Duodenal mucosa (tissue), 2 donors: ENCODE measurements at regions not wholly inside any gene's neighbourhood (a gene's known extent, or its start where the extent isn't known, plus 50 kb on each side); places are given as distances from the start of the nearest gene placed in this dataset.

ENCODE experiments used
- H3K27ac ChIP-seq: one replicate; pipeline ENCODE4 v1.7.0; 2013; ENCODE audit warnings: low read depth, low read length
- H3K27me3 ChIP-seq, 2 donors: one replicate each; pipeline ENCODE4 v1.7.0; 2013; ENCODE audit warnings: low read length in 2 of 2, control low read depth in 1 of 2; ENCODE audit not compliant: insufficient read depth in 2 of 2, control insufficient read depth in 1 of 2
- H3K36me3 ChIP-seq, 2 donors: one replicate each; pipeline ENCODE4 v1.7.0; 2013; ENCODE audit warnings: low read length in 2 of 2, control low read depth in 1 of 2; ENCODE audit not compliant: insufficient read depth in 2 of 2, control insufficient read depth in 1 of 2
- H3K4me1 ChIP-seq, 2 donors: one replicate each; pipeline ENCODE4 v1.7.0; 2013; ENCODE audit warnings: low read length in 2 of 2, control low read depth in 1 of 2; ENCODE audit not compliant: insufficient read depth in 2 of 2, control insufficient read depth in 1 of 2
- H3K4me3 ChIP-seq, 2 donors: one replicate each; pipeline ENCODE4 v1.7.0; 2013; ENCODE audit warnings: low read length in 2 of 2, low read depth in 1 of 2
- H3K9ac ChIP-seq, 2 donors: one replicate each; pipeline ENCODE4 v1.7.0; 2013; ENCODE audit warnings: low read length in 2 of 2, low read depth in 1 of 2
- H3K9me3 ChIP-seq, 2 donors: one replicate each; pipeline ENCODE4 v1.7.0; 2013; ENCODE audit warnings: low read length in 2 of 2, control low read depth in 1 of 2; ENCODE audit not compliant: control insufficient read depth in 1 of 2

GRCh38 chr1:57882934-57883641 is 459.2 kb upstream of the DAB1 start:
- H3K9ac ChIP-seq = no peak overlapping the region
- no peak overlapping the region for H3K4me3 ChIP-seq
- no peaks in the 10 kb centered on the region for H3K27me3 ChIP-seq
- H3K9me3 ChIP-seq = no peaks in the 10 kb centered on the region
- no peaks in the 10 kb centered on the region for H3K36me3 ChIP-seq
- no peak overlapping the region for H3K27ac ChIP-seq
- H3K4me1 ChIP-seq = no peaks in the 10 kb centered on the region

- no peaks in the 10 kb centered on the region for H3K36me3 ChIP-seq
- H3K27me3 ChIP-seq = no peaks in the 10 kb centered on the region
- H3K4me3 ChIP-seq = no peak overlapping the region
- H3K4me1 ChIP-seq = no peaks in the 10 kb centered on the region
- no peak overlapping the region for H3K27ac ChIP-seq
- no peak overlapping the region for H3K9ac ChIP-seq
- H3K9me3 ChIP-seq = no peaks in the 10 kb centered on the region
Measured at GRCh38 chr1:57882072-57882471, 458.2 kb upstream of the DAB1 start.

DNA sequence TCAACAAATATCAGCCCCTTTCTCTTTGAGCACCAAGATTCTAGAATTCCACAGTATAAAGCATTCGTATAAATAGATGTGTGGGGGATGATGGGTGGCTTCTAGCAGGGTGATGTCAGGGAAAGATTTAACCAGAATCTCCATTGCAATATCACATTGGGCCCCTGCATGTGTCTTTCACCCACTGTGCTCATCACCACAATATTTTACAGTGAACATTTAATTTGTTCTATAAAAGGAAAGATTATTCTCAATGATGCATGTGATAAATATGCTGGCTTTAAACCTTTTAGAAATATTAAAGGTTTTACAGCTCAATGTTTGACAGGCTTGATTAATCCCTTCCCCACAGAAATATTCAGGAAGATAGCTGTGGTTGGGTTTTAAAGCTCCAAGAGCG is 457.8 kb upstream of the DAB1 start:
- Histone ChIP-seq H3K4me1 (no peaks in the 10 kb centered on the region), H3K4me3 (no peak overlapping the region), H3K27me3 (no peaks in the 10 kb centered on the region), H3K9ac (no peak overlapping the region), H3K9me3 (no peaks in the 10 kb centered on the region), H3K27ac (no peak overlapping the region), H3K36me3 (no peaks in the 10 kb centered on the region)

DNA sequence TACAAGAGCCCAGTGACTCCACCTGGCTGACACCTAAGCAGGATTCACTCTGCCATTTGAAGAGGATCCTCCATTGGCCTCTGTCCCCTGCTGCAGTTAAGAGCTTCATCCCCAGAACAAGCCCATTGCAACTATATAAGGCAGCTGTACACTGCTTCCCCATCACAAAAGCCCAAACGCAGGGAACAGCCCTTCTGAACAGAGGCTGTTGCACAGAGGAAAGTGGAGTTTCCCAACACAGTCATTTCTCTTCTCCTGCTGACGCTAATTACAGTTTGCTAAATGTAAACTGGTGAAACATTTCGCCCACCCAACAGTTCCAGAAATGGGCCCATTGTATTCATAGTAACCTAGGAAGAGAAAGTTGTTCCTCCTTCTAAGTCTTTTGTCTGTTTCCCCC is 455.8 kb upstream of the DAB1 start:
- Histone ChIP-seq H3K4me3 (no peak overlapping the region), H3K9ac (no peak overlapping the region), H3K9me3 (no peaks in the 10 kb centered on the region), H3K36me3 (no peaks in the 10 kb centered on the region), H3K4me1 (no peaks in the 10 kb centered on the region), H3K27ac (no peak overlapping the region), H3K27me3 (no peaks in the 10 kb centered on the region)

DNA sequence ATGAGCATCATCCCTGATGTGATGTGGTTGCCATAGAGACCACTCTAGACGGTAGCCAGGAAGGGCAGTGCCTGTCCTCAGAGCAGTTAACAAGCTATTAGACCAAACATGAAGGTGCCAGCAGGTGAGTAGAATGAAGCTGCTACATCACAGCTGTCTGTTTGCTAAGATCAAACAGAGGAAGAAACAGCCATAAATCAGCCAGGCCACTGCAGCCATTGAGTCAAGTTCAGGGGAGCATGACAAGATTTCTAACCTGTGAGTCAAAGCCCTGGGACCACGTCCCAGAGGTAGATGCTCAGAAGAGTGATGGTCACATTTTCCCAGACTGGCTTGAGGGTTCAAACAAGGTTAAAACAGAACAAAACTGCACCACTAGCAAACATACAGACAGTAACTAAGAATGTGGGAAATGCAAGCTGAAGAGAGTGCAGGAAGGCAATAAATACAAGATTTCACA is 450.6 kb upstream of the DAB1 start:
- Histone ChIP-seq H3K4me3 (no peak overlapping the region), H3K36me3 (no peaks in the 10 kb centered on the region), H3K9me3 (no peaks in the 10 kb centered on the region), H3K27ac (no peak overlapping the region), H3K27me3 (no peaks in the 10 kb centered on the region), H3K9ac (no peak overlapping the region), H3K4me1 (no peaks in the 10 kb centered on the region)

GRCh38 chr1:57872913-57873312 is 449.1 kb upstream of the DAB1 start:
- peaks cover 0 to 5% of the 10 kb centered on the region in 2 donors for H3K4me1 ChIP-seq
- H3K27me3 ChIP-seq = no peaks in the 10 kb centered on the region
- no peak overlapping the region for H3K9ac ChIP-seq
- no peaks in the 10 kb centered on the region for H3K36me3 ChIP-seq
- no peak overlapping the region for H3K4me3 ChIP-seq
- H3K9me3 ChIP-seq = no peaks in the 10 kb centered on the region
- H3K27ac ChIP-seq = no peak overlapping the region

- no peak overlapping the region for H3K4me3 ChIP-seq
- H3K4me1 ChIP-seq = peaks cover 8 to 15% of the 10 kb centered on the region in 2 donors
- H3K9me3 ChIP-seq = no peaks in the 10 kb centered on the region
- H3K27ac ChIP-seq = no peak overlapping the region
- no peaks in the 10 kb centered on the region for H3K27me3 ChIP-seq
- no peak overlapping the region for H3K9ac ChIP-seq
- H3K36me3 ChIP-seq = no peaks in the 10 kb centered on the region
Measured at GRCh38 chr1:57868908-57869307, 445.0 kb upstream of the DAB1 start.

GRCh38 chr1:57868239-57868638 is 444.4 kb upstream of the DAB1 start:
- no peaks in the 10 kb centered on the region for H3K36me3 ChIP-seq
- H3K4me3 ChIP-seq = no peak overlapping the region
- H3K27me3 ChIP-seq = no peaks in the 10 kb centered on the region
- H3K4me1 ChIP-seq = peaks cover 8 to 15% of the 10 kb centered on the region in 2 donors
- H3K27ac ChIP-seq = no peak overlapping the region
- H3K9me3 ChIP-seq = no peaks in the 10 kb centered on the region
- H3K9ac ChIP-seq = no peak overlapping the region

- H3K4me1 ChIP-seq = peaks cover 8 to 15% of the 10 kb centered on the region in 2 donors
- H3K4me3 ChIP-seq = no peak overlapping the region
- no peaks in the 10 kb centered on the region for H3K36me3 ChIP-seq
- no peaks in the 10 kb centered on the region for H3K27me3 ChIP-seq
- no peak overlapping the region for H3K9ac ChIP-seq
- no peak overlapping the region for H3K27ac ChIP-seq
- H3K9me3 ChIP-seq = no peaks in the 10 kb centered on the region
Measured at GRCh38 chr1:57866998-57867397, 443.1 kb upstream of the DAB1 start.

DNA sequence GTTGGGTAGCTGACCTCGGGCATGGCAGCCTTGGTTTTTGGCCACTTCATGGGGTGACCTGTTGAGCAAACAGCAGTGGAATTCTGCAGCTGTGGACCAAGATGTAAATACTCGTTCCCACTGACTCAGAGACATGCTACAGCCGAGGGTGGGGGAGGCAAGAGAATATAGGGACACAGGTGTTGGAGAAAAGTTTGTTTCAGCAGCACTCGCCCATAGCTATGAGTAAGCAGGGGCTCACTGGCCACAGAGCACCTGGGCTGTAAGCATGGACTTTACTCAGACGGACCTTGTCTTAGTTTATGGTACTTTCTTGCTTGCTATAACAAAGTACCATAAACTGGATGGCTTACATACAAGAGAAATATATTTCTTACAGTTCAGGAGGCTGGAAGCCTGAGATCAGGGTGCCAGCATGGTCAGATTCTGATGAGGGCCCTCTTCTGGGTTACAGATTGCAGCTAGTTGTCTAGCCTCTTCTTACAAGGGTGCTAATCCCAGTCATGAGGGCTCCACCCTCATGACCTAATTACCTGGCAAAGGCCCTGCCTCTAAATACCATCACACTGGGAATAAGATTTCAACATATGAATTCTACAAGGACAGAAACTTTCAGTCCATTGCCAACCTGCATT is 437.2 kb upstream of the DAB1 start:
- Histone ChIP-seq H3K27ac (no peak overlapping the region), H3K9ac (no peak overlapping the region)

More for the DNA sequence above, 437.2 kb upstream of the DAB1 start:
- no peak overlapping the region for H3K4me3 ChIP-seq
- H3K9me3 ChIP-seq = no peaks in the 10 kb centered on the region
- H3K4me1 ChIP-seq = no peaks in the 10 kb centered on the region
- no peaks in the 10 kb centered on the region for H3K36me3 ChIP-seq
- no peaks in the 10 kb centered on the region for H3K27me3 ChIP-seq
